Osteoblast (primary cell): ENCODE measurements at regions not wholly inside any gene's neighbourhood (a gene's known extent, or its start where the extent isn't known, plus 50 kb on each side); places are given as distances from the start of the nearest gene placed in this dataset.

ENCODE experiments used
- DNase-seq: peaks from one replicate; pipeline ENCODE4 v3.0.0; 2011; ENCODE audit warnings: low spot score, mixed read lengths; ENCODE audit not compliant: insufficient read length; ENCODE audit errors: missing footprints
- H2AFZ ChIP-seq: 2 replicates; pipeline ENCODE4 v1.6.0; 2011; ENCODE audit warnings: mild to moderate bottlenecking, low read length
- H3K27ac ChIP-seq: 2 replicates; pipeline ENCODE4 v1.5.1; 2011; ENCODE audit warnings: mild to moderate bottlenecking, low read depth, low read length, moderate library complexity
- H3K27me3 ChIP-seq: 2 replicates; pipeline ENCODE4 v1.6.0; 2012; ENCODE audit warnings: mild to moderate bottlenecking, control low read depth, inconsistent platforms, low read length, moderate library complexity; ENCODE audit not compliant: insufficient read depth
- H3K36me3 ChIP-seq: 2 replicates; pipeline ENCODE4 v1.5.1; 2011; ENCODE audit warnings: mild to moderate bottlenecking, low read length, control low read depth, moderate library complexity; ENCODE audit not compliant: insufficient read depth
- H3K4me1 ChIP-seq: 2 replicates; pipeline ENCODE4 v1.5.1; 2011; ENCODE audit warnings: mild to moderate bottlenecking, low read length, control low read depth, moderate library complexity; ENCODE audit not compliant: insufficient read depth
- H3K4me2 ChIP-seq: 2 replicates; pipeline ENCODE4 v1.6.0; 2011; ENCODE audit warnings: mild to moderate bottlenecking, low read length; ENCODE audit not compliant: insufficient read depth
- H3K4me3 ChIP-seq: fragments of 200-600 bp; sonication (generic); 3 replicates; pipeline ENCODE4 v1.5.1; 2012; ENCODE audit warnings: mild to moderate bottlenecking, low read length, inconsistent platforms; ENCODE audit not compliant: insufficient read depth
- H3K79me2 ChIP-seq: 2 replicates; pipeline ENCODE4 v1.6.0; 2012; ENCODE audit warnings: mild to moderate bottlenecking, low read length, control low read depth, inconsistent platforms; ENCODE audit not compliant: insufficient read depth
- H3K9me3 ChIP-seq: 2 replicates; pipeline ENCODE4 v1.5.1; 2011; ENCODE audit warnings: low read depth, low read length, control low read depth
- H4K20me1 ChIP-seq: 2 replicates; pipeline ENCODE4 v1.6.0; 2012; ENCODE audit warnings: mild to moderate bottlenecking, low read length, control low read depth; ENCODE audit not compliant: insufficient read depth
- CTCF ChIP-seq: IDR thresholded peaks from 2 replicates; pipeline ENCODE4 v1.5.1; 2011; ENCODE audit warnings: mild to moderate bottlenecking, low read depth, low read length, moderate library complexity; ENCODE audit errors: extremely low read depth

GRCh38 chr5:87845734-87846133, 422.9 kb downstream of the TMEM161B start:
- Histone ChIP-seq H3K4me3 (no peak overlapping the region), H3K9me3 (peaks cover under 1% of the 10 kb centered on the region), H4K20me1 (no peaks in the 10 kb centered on the region), H3K36me3 (no peaks in the 10 kb centered on the region), H2AFZ (no peak overlapping the region), H3K27me3 (no peaks in the 10 kb centered on the region), H3K4me2 (no peak overlapping the region), H3K79me2 (no peaks in the 10 kb centered on the region), H3K4me1 (no peaks in the 10 kb centered on the region), H3K27ac (no peak overlapping the region)
- no peak for DNase-seq
- no peak for TF ChIP-seq CTCF

- H4K20me1 ChIP-seq: no peaks in the 10 kb centered on the region
- no peaks in the 10 kb centered on the region for H3K36me3 ChIP-seq
- H2AFZ ChIP-seq: no peak overlapping the region
- no peak for TF ChIP-seq CTCF
- H3K4me1 ChIP-seq: no peaks in the 10 kb centered on the region
- no peak overlapping the region for H3K4me2 ChIP-seq
- no peaks in the 10 kb centered on the region for H3K79me2 ChIP-seq
- no peaks in the 10 kb centered on the region for H3K27me3 ChIP-seq
- no peak overlapping the region for H3K27ac ChIP-seq
- H3K9me3 ChIP-seq: peaks cover 3% of the 10 kb centered on the region
- DNase-seq: no peak
- no peak overlapping the region for H3K4me3 ChIP-seq
These were observed 423.8 kb downstream of the TMEM161B start for GRCh38 chr5:87844866-87845265.

GRCh38 chr5:87844449-87844848, 424.2 kb downstream of the TMEM161B start:
- no peaks in the 10 kb centered on the region for H3K27me3 ChIP-seq
- no peak overlapping the region for H3K4me2 ChIP-seq
- H3K4me3 ChIP-seq: no peak overlapping the region
- TF ChIP-seq CTCF: no peak
- no peaks in the 10 kb centered on the region for H3K4me1 ChIP-seq
- H3K9me3 ChIP-seq: peaks cover 3% of the 10 kb centered on the region
- no peak for DNase-seq
- H2AFZ ChIP-seq: no peak overlapping the region
- no peak overlapping the region for H3K27ac ChIP-seq
- no peaks in the 10 kb centered on the region for H3K79me2 ChIP-seq
- no peaks in the 10 kb centered on the region for H4K20me1 ChIP-seq
- H3K36me3 ChIP-seq: no peaks in the 10 kb centered on the region

- Histone ChIP-seq H3K27me3 (no peaks in the 10 kb centered on the region), H3K27ac (no peak overlapping the region), H3K4me1 (no peaks in the 10 kb centered on the region), H3K79me2 (no peaks in the 10 kb centered on the region), H3K9me3 (peaks cover 3% of the 10 kb centered on the region), H3K4me2 (no peak overlapping the region), H3K36me3 (no peaks in the 10 kb centered on the region), H4K20me1 (no peaks in the 10 kb centered on the region), H3K4me3 (no peak overlapping the region), H2AFZ (no peak overlapping the region)
- DNase-seq: no peak
- no peak for TF ChIP-seq CTCF
These were observed 424.0 kb upstream of the CCNH start for GRCh38 chr5:87836696-87837095.
